Neural progenitor cell (in vitro differentiated cells): ENCODE measurements at regions not wholly inside any gene's neighbourhood (a gene's known extent, or its start where the extent isn't known, plus 50 kb on each side); places are given as distances from the start of the nearest gene placed in this dataset.

Experiments
- EZH2 ChIP-seq: fragments of 200-600 bp; sonication (generic); IDR thresholded peaks from 2 replicates; pipeline ENCODE4 v1.6.1; 2017; ENCODE audit warnings: antibody characterized with exemption, mild to moderate bottlenecking, moderate library complexity
- EZH2phosphoT487 ChIP-seq: fragments of 200-600 bp; sonication (generic); IDR thresholded peaks from 2 replicates; pipeline ENCODE4 v1.6.1; 2017; ENCODE audit warnings: antibody characterized with exemption
- TF ChIP-seq, protein P1 (sequence below): fragments of 200-600 bp; sonication (generic); IDR thresholded peaks from 2 replicates; pipeline ENCODE4 v1.5.1; 2017; ENCODE audit warnings: antibody characterized with exemption, mild to moderate bottlenecking

DNA sequence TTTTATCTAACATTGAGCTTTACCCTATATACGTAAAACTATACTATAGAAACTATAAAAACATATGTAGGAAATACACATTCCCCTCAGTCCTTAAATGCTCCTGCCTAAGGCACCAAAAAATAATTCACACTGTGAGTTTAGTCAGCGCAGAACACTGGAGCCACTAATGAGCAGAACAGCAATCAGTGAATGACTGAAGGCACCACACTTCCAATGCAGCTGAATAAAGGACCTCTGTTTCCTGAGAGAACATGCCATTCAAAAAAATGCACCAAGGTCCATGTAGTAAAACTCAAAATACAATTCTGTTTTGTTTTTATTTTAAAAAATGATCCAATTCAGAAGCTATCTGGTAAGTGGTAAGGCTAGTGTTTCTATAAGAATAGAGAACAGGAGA is 1280.6 kb upstream of the NRXN1 start:
- TF ChIP-seq, protein P1, sequence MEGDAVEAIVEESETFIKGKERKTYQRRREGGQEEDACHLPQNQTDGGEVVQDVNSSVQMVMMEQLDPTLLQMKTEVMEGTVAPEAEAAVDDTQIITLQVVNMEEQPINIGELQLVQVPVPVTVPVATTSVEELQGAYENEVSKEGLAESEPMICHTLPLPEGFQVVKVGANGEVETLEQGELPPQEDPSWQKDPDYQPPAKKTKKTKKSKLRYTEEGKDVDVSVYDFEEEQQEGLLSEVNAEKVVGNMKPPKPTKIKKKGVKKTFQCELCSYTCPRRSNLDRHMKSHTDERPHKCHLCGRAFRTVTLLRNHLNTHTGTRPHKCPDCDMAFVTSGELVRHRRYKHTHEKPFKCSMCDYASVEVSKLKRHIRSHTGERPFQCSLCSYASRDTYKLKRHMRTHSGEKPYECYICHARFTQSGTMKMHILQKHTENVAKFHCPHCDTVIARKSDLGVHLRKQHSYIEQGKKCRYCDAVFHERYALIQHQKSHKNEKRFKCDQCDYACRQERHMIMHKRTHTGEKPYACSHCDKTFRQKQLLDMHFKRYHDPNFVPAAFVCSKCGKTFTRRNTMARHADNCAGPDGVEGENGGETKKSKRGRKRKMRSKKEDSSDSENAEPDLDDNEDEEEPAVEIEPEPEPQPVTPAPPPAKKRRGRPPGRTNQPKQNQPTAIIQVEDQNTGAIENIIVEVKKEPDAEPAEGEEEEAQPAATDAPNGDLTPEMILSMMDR = no peak
- TF ChIP-seq EZH2phosphoT487 = no peak
- no peak for TF ChIP-seq EZH2
